ENCODE measurements at regions not wholly inside any gene's neighbourhood (a gene's known extent, or its start where the extent isn't known, plus 50 kb on each side); places are given as distances from the start of the nearest gene placed in this dataset.

DNA sequence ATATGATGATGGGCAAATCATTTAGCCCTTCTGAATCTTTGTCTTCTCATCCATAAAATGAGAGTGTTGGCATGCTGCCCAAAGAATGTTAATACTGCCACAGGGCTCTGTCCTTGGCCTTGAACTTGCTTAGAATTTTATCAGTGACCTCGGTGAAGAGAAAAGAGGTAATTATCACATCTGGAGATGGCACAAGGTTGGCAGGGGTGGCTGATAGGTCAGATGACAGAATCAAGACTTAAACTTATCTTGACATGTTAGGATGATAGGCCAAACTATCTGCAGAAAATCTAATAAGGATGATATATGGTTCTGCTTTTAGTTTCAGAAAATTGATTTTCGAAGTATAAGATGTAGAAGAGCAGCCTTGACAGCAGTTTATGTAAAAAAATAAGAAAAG lies 599.1 kb upstream of the CLINT1 start:
- DNase-seq (ENCODE audit: low read depth), result no peak
- no peaks in the 10 kb centered on the region for H3K27me3 ChIP-seq (ENCODE audit: control insufficient read depth, insufficient read depth, low read length)
- no peak overlapping the region for H3K4me3 ChIP-seq (ENCODE audit: low read depth, low read length)
- H3K36me3 ChIP-seq (ENCODE audit: control insufficient read depth, insufficient read depth, low read length), result no peaks in the 10 kb centered on the region
- TF ChIP-seq CTCF (IDR thresholded peaks at IDR 0.05; ENCODE audit: insufficient read depth, low read length, poor library complexity, severe bottlenecking), result no peak

- Histone ChIP-seq H3K27me3 (ENCODE audit: control insufficient read depth, insufficient read depth, low read length) (no peaks in the 10 kb centered on the region), H3K4me3 (ENCODE audit: low read depth, low read length) (no peak overlapping the region), H3K36me3 (ENCODE audit: control insufficient read depth, insufficient read depth, low read length) (no peaks in the 10 kb centered on the region)
- peak; percentile 86 for DNase-seq (ENCODE audit: low read depth)
- no peak for TF ChIP-seq CTCF (IDR thresholded peaks at IDR 0.05; ENCODE audit: insufficient read depth, low read length, poor library complexity, severe bottlenecking)
Observed at GRCh38 chr5:158456756-158457155, 597.8 kb upstream of the CLINT1 start.

DNA sequence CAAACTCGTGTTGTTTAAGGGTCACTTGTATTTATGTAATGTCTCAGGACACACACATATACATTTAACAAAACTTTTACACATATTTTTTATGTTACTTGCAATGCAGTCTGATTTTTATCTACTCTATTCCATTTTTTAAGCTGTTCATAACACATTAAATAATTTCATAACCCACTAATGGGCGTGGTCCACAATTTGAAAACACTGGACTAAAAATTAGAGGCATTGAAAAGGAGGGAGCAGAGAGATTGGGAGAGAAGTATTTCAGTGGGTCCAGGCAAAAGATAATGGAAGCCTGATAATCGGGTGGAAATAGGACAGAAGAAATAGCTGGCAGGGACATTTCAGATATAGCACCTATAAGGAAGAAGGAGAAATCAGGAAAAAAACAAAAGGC lies 597.3 kb upstream of the CLINT1 start:
- Histone ChIP-seq H3K4me3 (ENCODE audit: low read depth, low read length) (no peak overlapping the region), H3K36me3 (ENCODE audit: control insufficient read depth, insufficient read depth, low read length) (no peaks in the 10 kb centered on the region), H3K27me3 (ENCODE audit: control insufficient read depth, insufficient read depth, low read length) (no peaks in the 10 kb centered on the region)
- DNase-seq (ENCODE audit: low read depth), result no peak
- TF ChIP-seq CTCF (IDR thresholded peaks at IDR 0.05; ENCODE audit: insufficient read depth, low read length, poor library complexity, severe bottlenecking), result no peak

GRCh38 chr5:158451993-158452672 lies 593.2 kb upstream of the CLINT1 start:
- no peaks in the 10 kb centered on the region for H3K27me3 ChIP-seq (ENCODE audit: control insufficient read depth, insufficient read depth, low read length)
- H3K36me3 ChIP-seq (ENCODE audit: control insufficient read depth, insufficient read depth, low read length), result no peaks in the 10 kb centered on the region
- no peak for TF ChIP-seq CTCF (IDR thresholded peaks at IDR 0.05; ENCODE audit: insufficient read depth, low read length, poor library complexity, severe bottlenecking)
- DNase-seq (ENCODE audit: low read depth), result no peak
- H3K4me3 ChIP-seq (ENCODE audit: low read depth, low read length), result no peak overlapping the region

GRCh38 chr5:158451203-158451992 lies 592.5 kb upstream of the CLINT1 start:
- no peak for TF ChIP-seq CTCF (IDR thresholded peaks at IDR 0.05; ENCODE audit: insufficient read depth, low read length, poor library complexity, severe bottlenecking)
- Histone ChIP-seq H3K4me3 (ENCODE audit: low read depth, low read length) (no peak overlapping the region), H3K27me3 (ENCODE audit: control insufficient read depth, insufficient read depth, low read length) (no peaks in the 10 kb centered on the region), H3K36me3 (ENCODE audit: control insufficient read depth, insufficient read depth, low read length) (no peaks in the 10 kb centered on the region)
- DNase-seq (ENCODE audit: low read depth), result peak; percentile 58
